Stimulated activated CD8-positive, alpha-beta memory T cell treated with anti-CD3 and anti-CD28 coated beads, Interleukin-4, amount 100 ng/mL, for 1 hour (primary cell): ENCODE measurements at regions not wholly inside any gene's neighbourhood (a gene's known extent, or its start where the extent isn't known, plus 50 kb on each side); places are given as distances from the start of the nearest gene placed in this dataset.

Experiments
- DNase-seq, 2 donors: peaks; one replicate each; pipeline ENCODE4 v3.0.0-alpha.2; 2020; ENCODE audit warnings: low read depth in 2 of 2, low spot score in 1 of 2

- DNase-seq = no peak
Measured at GRCh38 chrX:42944381-42944998, 166.5 kb upstream of the PPP1R2C start.

GRCh38 chrX:42946544-42947194 lies 168.7 kb upstream of the PPP1R2C start:
- no peak for DNase-seq

- DNase-seq = no peak
Measured at GRCh38 chrX:42948723-42949657, 171.0 kb upstream of the PPP1R2C start.

GRCh38 chrX:42951747-42952146 lies 173.8 kb upstream of the PPP1R2C start:
- DNase-seq = no peak

GRCh38 chrX:42952621-42953020 lies 174.7 kb upstream of the PPP1R2C start:
- no peak for DNase-seq

GRCh38 chrX:42954880-42955279 lies 176.9 kb upstream of the PPP1R2C start:
- DNase-seq = no peak

GRCh38 chrX:42955349-42955748 lies 177.4 kb upstream of the PPP1R2C start:
- DNase-seq = no peak

GRCh38 chrX:42967681-42968300 lies 189.8 kb upstream of the PPP1R2C start:
- DNase-seq = no peak

GRCh38 chrX:42973321-42973720 lies 195.4 kb upstream of the PPP1R2C start:
- DNase-seq = no peak

- no peak for DNase-seq
Measured at GRCh38 chrX:42975906-42976305, 197.9 kb upstream of the PPP1R2C start.

- no peak for DNase-seq
Measured at GRCh38 chrX:42976746-42977366, 198.9 kb upstream of the PPP1R2C start.

- DNase-seq = no peak
Measured at GRCh38 chrX:42978655-42979379, 200.9 kb upstream of the PPP1R2C start.

- no peak for DNase-seq
Measured at GRCh38 chrX:42988700-42989099, 210.7 kb upstream of the PPP1R2C start.

- DNase-seq = no peak
Measured at GRCh38 chrX:42992199-42992943, 214.4 kb upstream of the PPP1R2C start.

GRCh38 chrX:42996861-42997260 lies 218.9 kb upstream of the PPP1R2C start:
- no peak for DNase-seq

GRCh38 chrX:43000121-43000520 lies 222.2 kb upstream of the PPP1R2C start:
- DNase-seq = no peak

GRCh38 chrX:43002526-43003203 lies 224.7 kb upstream of the PPP1R2C start:
- DNase-seq = no peak

GRCh38 chrX:43003204-43003565 lies 225.2 kb upstream of the PPP1R2C start:
- DNase-seq = no peak

- DNase-seq = no peak
Measured at GRCh38 chrX:43003939-43004338, 226.0 kb upstream of the PPP1R2C start.
